HEK293 (cell line): ENCODE measurements at regions not wholly inside any gene's neighbourhood (a gene's known extent, or its start where the extent isn't known, plus 50 kb on each side); places are given as distances from the start of the nearest gene placed in this dataset.
"Not testable (repeated sequence)": the region's sequence is repeated elsewhere in the genome, so short reads cannot be mapped to it uniquely, and the experiment has no call there.

ENCODE experiments used
- CTCF ChIA-PET: fragments of 350-600 bp; formaldehyde crosslinking; extraction: SDS; loops from one replicate; lab custom pipeline; 2021; ENCODE audit warnings: antibody characterized with exemption; lab: Yijun Ruan, JAX
- POLR2A ChIA-PET: fragments of 300-600 bp; formaldehyde crosslinking; extraction: SDS; loops from one replicate; lab custom pipeline; 2020; ENCODE audit warnings: antibody characterized with exemption, inconsistent platforms; lab: Yijun Ruan, JAX
- H3K27ac ChIP-seq: fragments of 200-500 bp; sonication (Bioruptor generic); 2 replicates; pipeline ENCODE4 v1.5.1; 2014; ENCODE audit warnings: low read depth, low read length, control low read depth, inconsistent platforms; ENCODE audit errors: extremely low read depth
- H3K36me3 ChIP-seq, 2 experiments: fragments of 200-500 bp in 1 of 2; sonication (Bioruptor generic) in 1 of 2; 1 replicate in 1 of 2; 2 replicates in 1 of 2; pipeline ENCODE4 v1.5.1; 2014 to 2017; ENCODE audit warnings: inconsistent platforms in 2 of 2, low read length in 2 of 2; ENCODE audit not compliant: control insufficient read depth in 2 of 2, insufficient read depth in 1 of 2
- H3K4me1 ChIP-seq: fragments of 200-500 bp; sonication (Bioruptor generic); 2 replicates; pipeline ENCODE4 v1.5.1; 2014; ENCODE audit warnings: mild to moderate bottlenecking, low read length, inconsistent platforms; ENCODE audit not compliant: control insufficient read depth, insufficient read depth
- H3K4me3 ChIP-seq: 2 replicates; pipeline ENCODE4 v1.5.1; 2011; ENCODE audit warnings: low read depth, mild to moderate bottlenecking, control low read depth, low read length, moderate library complexity
- H3K9me3 ChIP-seq: fragments of 200-500 bp; sonication (Bioruptor generic); 2 replicates; pipeline ENCODE4 v1.5.1; 2014; ENCODE audit warnings: low read depth, low read length, inconsistent platforms; ENCODE audit not compliant: control insufficient read depth, insufficient read depth
- FEZF1 ChIP-seq: fragments of 450-650 bp; formaldehyde crosslinking; IDR thresholded peaks from 2 replicates; pipeline ENCODE4 v1.5.1; 2016; ENCODE audit warnings: missing biosample characterization, missing genetic modification characterization
- HOXA7 ChIP-seq: sonication (generic); formaldehyde crosslinking; IDR thresholded peaks from 2 replicates; pipeline ENCODE4 v1.8.1; 2022; ENCODE audit warnings: missing genetic modification reagents, borderline replicate concordance
- PATZ1 ChIP-seq: fragments of 450-650 bp; formaldehyde crosslinking; IDR thresholded peaks from 2 replicates; pipeline ENCODE4 v1.5.1; 2016; ENCODE audit warnings: missing biosample characterization, missing genetic modification characterization
- REST ChIP-seq: fragments of 450-650 bp; formaldehyde crosslinking; IDR thresholded peaks from 2 replicates; pipeline ENCODE4 v1.5.1; 2016; ENCODE audit warnings: missing biosample characterization, missing genetic modification characterization
- ZBTB48 ChIP-seq: fragments of 450-650 bp; formaldehyde crosslinking; IDR thresholded peaks from 2 replicates; pipeline ENCODE4 v1.5.1; 2016; ENCODE audit warnings: missing biosample characterization, missing genetic modification characterization
- ZFHX2 ChIP-seq: fragments of 450-650 bp; formaldehyde crosslinking; conservative IDR thresholded peaks from 2 replicates; pipeline ENCODE4 v1.5.1; 2016; ENCODE audit warnings: missing biosample characterization, missing genetic modification characterization
- ZNF10 ChIP-seq: fragments of 450-650 bp; formaldehyde crosslinking; IDR thresholded peaks from 2 replicates; pipeline ENCODE4 v1.5.1; 2017; ENCODE audit warnings: missing biosample characterization, missing genetic modification characterization
- ZNF112 ChIP-seq: fragments of 450-650 bp; formaldehyde crosslinking; IDR thresholded peaks from 2 replicates; pipeline ENCODE4 v1.5.0; 2017; ENCODE audit warnings: missing biosample characterization, missing genetic modification characterization
- ZNF121 ChIP-seq: fragments of 450-650 bp; formaldehyde crosslinking; IDR thresholded peaks from 2 replicates; pipeline ENCODE4 v1.5.1; 2016; ENCODE audit warnings: missing biosample characterization, missing genetic modification characterization
- ZNF132 ChIP-seq: fragments of 450-650 bp; formaldehyde crosslinking; IDR thresholded peaks from 2 replicates; pipeline ENCODE4 v1.5.1; 2017; ENCODE audit warnings: missing biosample characterization, missing genetic modification characterization, borderline replicate concordance
- ZNF148 ChIP-seq: fragments of 450-650 bp; formaldehyde crosslinking; IDR thresholded peaks from 2 replicates; pipeline ENCODE4 v1.5.0; 2017; ENCODE audit warnings: missing biosample characterization, missing genetic modification characterization, borderline replicate concordance
- ZNF335 ChIP-seq: fragments of 450-650 bp; formaldehyde crosslinking; conservative IDR thresholded peaks from 2 replicates; pipeline ENCODE4 v1.5.1; 2016; ENCODE audit warnings: missing biosample characterization, missing genetic modification characterization
- ZNF488 ChIP-seq: fragments of 450-650 bp; formaldehyde crosslinking; IDR thresholded peaks from 2 replicates; pipeline ENCODE4 v1.5.1; 2016; ENCODE audit warnings: missing biosample characterization, missing genetic modification characterization
- ZNF510 ChIP-seq: fragments of 450-650 bp; formaldehyde crosslinking; IDR thresholded peaks from 2 replicates; pipeline ENCODE4 v1.5.1; 2018; ENCODE audit warnings: mild to moderate bottlenecking, missing genetic modification characterization, missing biosample characterization; ENCODE audit not compliant: insufficient replicate concordance
- ZNF544 ChIP-seq: fragments of 450-650 bp; formaldehyde crosslinking; IDR thresholded peaks from 2 replicates; pipeline ENCODE4 v1.5.0; 2017; ENCODE audit warnings: missing biosample characterization, missing genetic modification characterization
- ZNF555 ChIP-seq: fragments of 450-650 bp; formaldehyde crosslinking; conservative IDR thresholded peaks from 2 replicates; pipeline ENCODE4 v1.5.1; 2017; ENCODE audit warnings: missing biosample characterization, mild to moderate bottlenecking, missing genetic modification characterization, inconsistent platforms
- ZNF654 ChIP-seq: fragments of 450-650 bp; formaldehyde crosslinking; IDR thresholded peaks from 2 replicates; pipeline ENCODE4 v1.5.1; 2016; ENCODE audit warnings: low read depth, missing biosample characterization, missing genetic modification characterization
- ZNF670 ChIP-seq: fragments of 450-650 bp; formaldehyde crosslinking; IDR thresholded peaks from 2 replicates; pipeline ENCODE4 v1.5.1; 2016; ENCODE audit warnings: missing biosample characterization, missing genetic modification characterization, low read depth
- ZNF843 ChIP-seq: fragments of 450-650 bp; formaldehyde crosslinking; IDR thresholded peaks from 2 replicates; pipeline ENCODE4 v1.5.1; 2016; ENCODE audit warnings: missing biosample characterization, missing genetic modification characterization
- ZSCAN4 ChIP-seq: fragments of 450-650 bp; formaldehyde crosslinking; IDR thresholded peaks from 2 replicates; pipeline ENCODE4 v1.5.1; 2017; ENCODE audit warnings: missing biosample characterization, missing genetic modification characterization

- H3K9me3 ChIP-seq: no peaks in the 10 kb centered on the region
- no peaks in the 10 kb centered on the region for H3K4me1 ChIP-seq
- POLR2A ChIA-PET: no interaction called here
- no peak for TF ChIP-seq HOXA7 (CRISPR knock-in tag)
- TF ChIP-seq ZNF654 (tag by site-specific recombination): no peak
- TF ChIP-seq, all 188 proteins: peak for 0
- Histone ChIP-seq H3K4me3 (no peak overlapping the region), H3K27ac (no peak overlapping the region), H3K36me3 (no peaks in the 10 kb centered on the region)
- CTCF ChIA-PET: no interaction called here
These were observed 610.4 kb upstream of the CDH10 start for GRCh38 chr5:25255128-25255527.

GRCh38 chr5:25241981-25242380, 597.2 kb upstream of the CDH10 start:
- no peak overlapping the region for H3K27ac ChIP-seq
- H3K4me3 ChIP-seq: no peak overlapping the region
- no peaks in the 10 kb centered on the region for H3K36me3 ChIP-seq
- POLR2A ChIA-PET: no interaction called here
- H3K9me3 ChIP-seq: no peaks in the 10 kb centered on the region
- no peak for TF ChIP-seq ZNF544 (tag by site-specific recombination)
- no peak for TF ChIP-seq ZSCAN4 (tag by site-specific recombination)
- no peak for TF ChIP-seq FEZF1 (tag by site-specific recombination)
- no peak for TF ChIP-seq PATZ1 (tag by site-specific recombination)
- TF ChIP-seq ZBTB48 (tag by site-specific recombination): no peak
- no peak for TF ChIP-seq ZNF112 (tag by site-specific recombination)
- TF ChIP-seq ZNF335 (tag by site-specific recombination): no peak
- TF ChIP-seq ZNF121 (tag by site-specific recombination): no peak
- no peak for TF ChIP-seq ZFHX2 (tag by site-specific recombination)
- no peak for TF ChIP-seq ZNF132
- no peak for TF ChIP-seq ZNF148
- TF ChIP-seq ZNF670 (tag by site-specific recombination): no peak
- no peak for TF ChIP-seq ZNF843 (tag by site-specific recombination)
- TF ChIP-seq ZNF488 (tag by site-specific recombination): no peak
- no peak for TF ChIP-seq ZNF10 (tag by site-specific recombination)
- H3K4me1 ChIP-seq: no peaks in the 10 kb centered on the region
- CTCF ChIA-PET: no interaction called here

GRCh38 chr5:25238720-25239119, 593.9 kb upstream of the CDH10 start:
- H3K4me3 ChIP-seq, H3K4me1 ChIP-seq, H3K9me3 ChIP-seq, POLR2A ChIA-PET, CTCF ChIA-PET, H3K36me3 ChIP-seq, H3K27ac ChIP-seq: not testable (repeated sequence)
- TF ChIP-seq ZNF555 (tag by site-specific recombination) (peak; percentile 65), REST (tag by site-specific recombination) (peak; percentile 34; the same call in 1 of the 2 replicates), ZNF510 (tag by site-specific recombination) (peak; percentile 13)
